IMR-90 (cell line): ENCODE measurements at regions not wholly inside any gene's neighbourhood (a gene's known extent, or its start where the extent isn't known, plus 50 kb on each side); places are given as distances from the start of the nearest gene placed in this dataset.
A peak's percentile ranks its signal among the peaks of the same experiment; 100 is the strongest.

Experiments
- ATAC-seq: fragments of 200-7000 bp; cut with Tn5 transposase; 2 replicates; pipeline ENCODE4 v1.9.1; 2020; ENCODE audit warnings: low read depth, mild to moderate bottlenecking, moderate library complexity
- BruUV-seq: library from RNA; stranded (reverse); fragments of 400-500 nt; replicated peaks from 2 replicates; lab custom pipeline; 2021; lab: Mats Ljungman, UMichigan
- CTCF ChIA-PET: fragments of 300-600 bp; formaldehyde crosslinking; extraction: SDS; loops from one replicate; lab custom pipeline; 2021; ENCODE audit warnings: antibody characterized with exemption; lab: Yijun Ruan, JAX
- POLR2A ChIA-PET: fragments of 300-600 bp; sonication (Branson Sonifier 250); formaldehyde crosslinking; loops from one replicate; lab custom pipeline; 2022; ENCODE audit warnings: antibody characterized with exemption; ENCODE audit not compliant: unreplicated experiment; lab: Charles Lee
- DNase-seq: peaks from one replicate; pipeline ENCODE4 v3.0.0; 2013
- H2AFZ ChIP-seq: replicated peaks from 2 replicates; pipeline ENCODE3; 2013; ENCODE audit warnings: low read length, mild to moderate bottlenecking; ENCODE audit not compliant: poor library complexity
- H2AK5ac ChIP-seq: 2 replicates; pipeline ENCODE4 v1.6.1; 2013; ENCODE audit warnings: low read depth, low read length, inconsistent platforms
- H2AK9ac ChIP-seq: replicated peaks from 2 replicates; pipeline ENCODE3; 2013; ENCODE audit warnings: mild to moderate bottlenecking, low read depth, low read length, moderate library complexity; ENCODE audit not compliant: poor library complexity
- H2BK120ac ChIP-seq: 2 replicates; pipeline ENCODE4 v1.6.1; 2013; ENCODE audit warnings: low read depth, low read length, inconsistent platforms
- H2BK15ac ChIP-seq: 3 replicates; pipeline ENCODE4 v1.6.1; 2013; ENCODE audit warnings: low read depth, low read length, inconsistent platforms
- H2BK20ac ChIP-seq: 2 replicates; pipeline ENCODE4 v1.6.1; 2013; ENCODE audit warnings: low read depth, mild to moderate bottlenecking, inconsistent platforms, low read length, moderate library complexity
- H2BK5ac ChIP-seq: 2 replicates; pipeline ENCODE4 v1.6.1; 2013; ENCODE audit warnings: mild to moderate bottlenecking, low read depth, low read length, inconsistent platforms; ENCODE audit not compliant: poor library complexity, severe bottlenecking
- H3K14ac ChIP-seq: replicated peaks from 2 replicates; pipeline ENCODE4 v1.6.1; 2013; ENCODE audit warnings: low read depth, low read length, inconsistent platforms
- H3K18ac ChIP-seq: 2 replicates; pipeline ENCODE4 v1.6.1; 2013; ENCODE audit warnings: low read depth, low read length, control low read depth
- H3K23ac ChIP-seq: 2 replicates; pipeline ENCODE4 v1.6.1; 2013; ENCODE audit warnings: low read depth, low read length, inconsistent platforms
- H3K27ac ChIP-seq: 2 replicates; pipeline ENCODE4 v1.5.1; 2013; ENCODE audit warnings: mild to moderate bottlenecking, control low read depth, low read length; ENCODE audit not compliant: insufficient read depth
- H3K27me3 ChIP-seq: 2 replicates; pipeline ENCODE4 v1.6.1; 2013; ENCODE audit warnings: low read length; ENCODE audit not compliant: control insufficient read depth, insufficient read depth
- H3K36me3 ChIP-seq: 2 replicates; pipeline ENCODE4 v1.6.1; 2013; ENCODE audit warnings: low read length, mixed read lengths; ENCODE audit not compliant: control insufficient read depth, insufficient read depth
- H3K4ac ChIP-seq: 2 replicates; pipeline ENCODE4 v1.6.1; 2013; ENCODE audit warnings: low read depth, low read length, inconsistent platforms
- H3K4me1 ChIP-seq: 2 replicates; pipeline ENCODE4 v1.6.1; 2013; ENCODE audit warnings: low read length, mixed read lengths; ENCODE audit not compliant: control insufficient read depth, insufficient read depth
- H3K4me2 ChIP-seq: 2 replicates; pipeline ENCODE4 v1.6.1; 2013; ENCODE audit warnings: low read depth, mild to moderate bottlenecking, control low read depth, low read length, moderate library complexity
- H3K4me3 ChIP-seq: 2 replicates; pipeline ENCODE4 v1.5.1; 2013; ENCODE audit warnings: low read depth, mild to moderate bottlenecking, control low read depth, low read length, moderate library complexity; ENCODE audit not compliant: insufficient read depth
- H3K56ac ChIP-seq: 2 replicates; pipeline ENCODE4 v1.6.1; 2013; ENCODE audit warnings: low read length, inconsistent platforms; ENCODE audit not compliant: insufficient read depth; ENCODE audit errors: extremely low read depth
- H3K79me1 ChIP-seq, 2 experiments: 2 replicates each; pipeline ENCODE4 v1.6.1; 2013; ENCODE audit warnings: low read length in 2 of 2, inconsistent platforms in 1 of 2, low read depth in 1 of 2
- H3K9ac ChIP-seq: 2 replicates; pipeline ENCODE4 v1.6.1; 2013; ENCODE audit warnings: low read depth, low read length, control low read depth
- H3K9me1 ChIP-seq: 2 replicates; pipeline ENCODE4 v1.6.1; 2013; ENCODE audit warnings: low read length, inconsistent platforms; ENCODE audit not compliant: insufficient read depth
- H3K9me3 ChIP-seq: 2 replicates; pipeline ENCODE4 v1.6.1; 2013; ENCODE audit warnings: low read length; ENCODE audit not compliant: control insufficient read depth, insufficient read depth
- H4K20me1 ChIP-seq: 2 replicates; pipeline ENCODE4 v1.6.1; 2013; ENCODE audit warnings: low read length, inconsistent platforms; ENCODE audit not compliant: insufficient read depth
- H4K5ac ChIP-seq: 2 replicates; pipeline ENCODE4 v1.6.1; 2013; ENCODE audit warnings: mild to moderate bottlenecking, low read depth, low read length, control low read depth
- H4K8ac ChIP-seq, 2 experiments: 2 replicates each; pipeline ENCODE4 v1.6.1; 2013; ENCODE audit warnings: low read depth in 2 of 2, low read length in 2 of 2, control low read depth in 1 of 2, inconsistent platforms in 1 of 2
- H4K91ac ChIP-seq: 2 replicates; pipeline ENCODE4 v1.6.1; 2013; ENCODE audit warnings: low read depth, low read length, inconsistent platforms; ENCODE audit not compliant: insufficient read depth
- CHD1 ChIP-seq: IDR thresholded peaks from 2 replicates; pipeline ENCODE4 v1.6.1; 2012; ENCODE audit warnings: low read depth, low read length, improper control_type of control experiment
- ELK1 ChIP-seq: fragments of 150-350 bp; IDR thresholded peaks from 2 replicates; pipeline ENCODE4 v1.6.1; 2016; ENCODE audit warnings: low read depth, mild to moderate bottlenecking, low read length, moderate library complexity, borderline replicate concordance
- FOS ChIP-seq: fragments of 150-350 bp; IDR thresholded peaks from 2 replicates; pipeline ENCODE4 v1.6.1; 2016; ENCODE audit warnings: low read depth, low read length
- MAFK ChIP-seq: IDR thresholded peaks from 2 replicates; pipeline ENCODE4 v1.6.1; 2012; ENCODE audit warnings: low read depth, low read length, improper control_type of control experiment
- MXI1 ChIP-seq: IDR thresholded peaks from 2 replicates; pipeline ENCODE4 v1.6.1; 2012; ENCODE audit warnings: low read depth, mild to moderate bottlenecking, low read length, moderate library complexity, borderline replicate concordance
- NFE2L2 ChIP-seq: fragments of 150-350 bp; IDR thresholded peaks from 2 replicates; pipeline ENCODE4 v1.6.1; 2016; ENCODE audit warnings: low read depth, mild to moderate bottlenecking, low read length
- RAD21 ChIP-seq: IDR thresholded peaks from 2 replicates; pipeline ENCODE4 v1.6.1; 2012; ENCODE audit warnings: low read length, improper control_type of control experiment
- RCOR1 ChIP-seq: IDR thresholded peaks from 2 replicates; pipeline ENCODE4 v1.6.1; 2012; ENCODE audit warnings: mild to moderate bottlenecking, low read length, improper control_type of control experiment; ENCODE audit not compliant: insufficient replicate concordance
- SMC3 ChIP-seq: fragments of 150-350 bp; IDR thresholded peaks from 2 replicates; pipeline ENCODE4 v1.6.1; 2016; ENCODE audit warnings: low read depth, mild to moderate bottlenecking, antibody characterized with exemption, low read length, moderate library complexity
- WGBS, 2 experiments: methylation state at CpG; one replicate each; pipeline versions ENCODE4 v1.1.5 to v1.1.7; 2013; ENCODE audit warnings: missing lambda C conversion rate in 2 of 2; ENCODE audit not compliant: insufficient read length in 1 of 2; ENCODE audit errors: extremely low coverage in 2 of 2; 5-methylcytosine and 5-hydroxymethylcytosine counted together
- dilution Hi-C: fragments of 300-500 bp; cut with HindIII; formaldehyde crosslinking; loops from one replicate; pipeline ENCODE4 v1.14.3; 2018; ENCODE audit warnings: low sequenced_read_pairs; ENCODE audit not compliant: unreplicated experiment
- in situ Hi-C: fragments of 300-500 bp; cut with MboI; formaldehyde crosslinking; loops from 3 replicates; pipeline ENCODE4 v1.14.3; 2019; ENCODE audit warnings: low sequenced_read_pairs, inconsistent platforms, mixed read lengths
- intact Hi-C: fragments of 100-400 bp; cut with micrococcal nuclease; formaldehyde crosslinking; loops from 2 replicates; pipeline ENCODE4 v1.10.0; 2022

GRCh38 chr6:113076116-113076515 is 729.0 kb downstream of the RFPL4B start:
- DNase-seq (no peak), ATAC-seq (no peak)
- H3K14ac ChIP-seq: no peak overlapping the region; the same call in 1 of the 2 replicates
- 100% methylated on average over 1 of the region's 3 CpGs; no CpG with 5 or more reads in 1 of the 2 experiments for WGBS, 2 experiments
- 0 out of 2 replicates have a peak overlapping the region, but pooled peaks have one; percentile 31 for H3K4ac ChIP-seq
- no peak overlapping the region for H4K91ac ChIP-seq
- H3K4me2 ChIP-seq: no peak overlapping the region
- H4K20me1 ChIP-seq: no peaks in the 10 kb centered on the region
- no TSS peak for BruUV-seq
- CTCF ChIA-PET: no interaction called here
- H3K79me1 ChIP-seq: no peaks in the 10 kb centered on the region
- no peak overlapping the region for H2BK5ac ChIP-seq
- H2BK20ac ChIP-seq: 0 out of 2 replicates have a peak overlapping the region, but pooled peaks have one; percentile 16
- H3K9me1 ChIP-seq: no peaks in the 10 kb centered on the region
- H3K23ac ChIP-seq: no peak overlapping the region
- H3K27me3 ChIP-seq: no peaks in the 10 kb centered on the region
- dilution Hi-C loops: no loop called here
- no peak overlapping the region; the same call in 1 of the 2 replicates for H4K5ac ChIP-seq
- H4K8ac ChIP-seq: no peak overlapping the region
- no peak overlapping the region for H2AFZ ChIP-seq
- no peak overlapping the region for H3K27ac ChIP-seq
- peaks cover 2% of the 10 kb centered on the region; the same call in 1 of the 2 replicates for H3K4me1 ChIP-seq
- intact Hi-C loops: no loop called here
- no peak overlapping the region for H3K4me3 ChIP-seq
- no peak overlapping the region for H3K56ac ChIP-seq
- H3K9ac ChIP-seq: no peak overlapping the region
- H2BK120ac ChIP-seq: 0 out of 2 replicates have a peak overlapping the region, but pooled peaks have one; percentile 8
- TF ChIP-seq RAD21: no peak
- TF ChIP-seq MAFK: no peak
- TF ChIP-seq CHD1: no peak
- TF ChIP-seq NFE2L2: no peak
- no peak for TF ChIP-seq ELK1
- no peak for TF ChIP-seq RCOR1
- TF ChIP-seq FOS: no peak
- TF ChIP-seq MXI1: no peak
- no peak for TF ChIP-seq SMC3
- peaks cover 2% of the 10 kb centered on the region; the same call in 1 of the 2 replicates for H3K9me3 ChIP-seq
- in situ Hi-C loops: no loop called here
- no peak overlapping the region for H2AK5ac ChIP-seq
- H3K36me3 ChIP-seq: no peaks in the 10 kb centered on the region
- POLR2A ChIA-PET: no interaction called here
- no peak overlapping the region for H2AK9ac ChIP-seq
- peak overlapping the region; percentile 52; the same call in 1 of the 2 replicates for H3K18ac ChIP-seq
- no peak overlapping the region for H2BK15ac ChIP-seq
